ENCODE measurements at regions not wholly inside any gene's neighbourhood (a gene's known extent, or its start where the extent isn't known, plus 50 kb on each side); places are given as distances from the start of the nearest gene placed in this dataset.

DNA sequence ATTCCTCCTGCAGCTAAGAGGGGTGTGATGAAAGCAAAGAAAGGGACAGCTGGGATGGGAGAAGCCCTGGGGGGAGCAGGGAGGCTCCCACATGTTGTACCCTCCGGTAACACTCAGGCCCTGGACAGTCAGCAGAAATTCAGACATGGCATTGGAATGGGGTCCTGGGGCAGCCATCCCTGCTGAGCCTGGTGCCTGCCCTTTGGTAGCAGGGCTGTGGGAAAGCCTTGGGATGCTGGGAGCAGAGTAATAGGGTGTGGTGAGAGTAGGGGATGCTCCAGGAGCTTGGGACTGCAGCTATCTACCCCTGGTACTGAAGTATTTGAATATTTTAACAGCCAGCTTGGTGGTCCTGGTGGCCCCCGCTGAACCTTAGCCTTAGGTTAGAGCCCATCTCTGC, 56.8 kb downstream of the FAM241B start:
- TF ChIP-seq, protein P1, sequence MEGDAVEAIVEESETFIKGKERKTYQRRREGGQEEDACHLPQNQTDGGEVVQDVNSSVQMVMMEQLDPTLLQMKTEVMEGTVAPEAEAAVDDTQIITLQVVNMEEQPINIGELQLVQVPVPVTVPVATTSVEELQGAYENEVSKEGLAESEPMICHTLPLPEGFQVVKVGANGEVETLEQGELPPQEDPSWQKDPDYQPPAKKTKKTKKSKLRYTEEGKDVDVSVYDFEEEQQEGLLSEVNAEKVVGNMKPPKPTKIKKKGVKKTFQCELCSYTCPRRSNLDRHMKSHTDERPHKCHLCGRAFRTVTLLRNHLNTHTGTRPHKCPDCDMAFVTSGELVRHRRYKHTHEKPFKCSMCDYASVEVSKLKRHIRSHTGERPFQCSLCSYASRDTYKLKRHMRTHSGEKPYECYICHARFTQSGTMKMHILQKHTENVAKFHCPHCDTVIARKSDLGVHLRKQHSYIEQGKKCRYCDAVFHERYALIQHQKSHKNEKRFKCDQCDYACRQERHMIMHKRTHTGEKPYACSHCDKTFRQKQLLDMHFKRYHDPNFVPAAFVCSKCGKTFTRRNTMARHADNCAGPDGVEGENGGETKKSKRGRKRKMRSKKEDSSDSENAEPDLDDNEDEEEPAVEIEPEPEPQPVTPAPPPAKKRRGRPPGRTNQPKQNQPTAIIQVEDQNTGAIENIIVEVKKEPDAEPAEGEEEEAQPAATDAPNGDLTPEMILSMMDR (IDR thresholded peaks at IDR 0.05) = no peak
- TF ChIP-seq TCF7L2 (IDR thresholded peaks at IDR 0.05; ENCODE audit: low read depth, low read length) (no peak), SIN3A (IDR thresholded peaks at IDR 0.05; ENCODE audit: borderline replicate concordance, insufficient read depth, low read depth, low read length) (no peak), POLR2AphosphoS5 (IDR thresholded peaks at IDR 0.05; ENCODE audit: low read depth, low read length) (no peak)
- TF ChIP-seq, protein P2, sequence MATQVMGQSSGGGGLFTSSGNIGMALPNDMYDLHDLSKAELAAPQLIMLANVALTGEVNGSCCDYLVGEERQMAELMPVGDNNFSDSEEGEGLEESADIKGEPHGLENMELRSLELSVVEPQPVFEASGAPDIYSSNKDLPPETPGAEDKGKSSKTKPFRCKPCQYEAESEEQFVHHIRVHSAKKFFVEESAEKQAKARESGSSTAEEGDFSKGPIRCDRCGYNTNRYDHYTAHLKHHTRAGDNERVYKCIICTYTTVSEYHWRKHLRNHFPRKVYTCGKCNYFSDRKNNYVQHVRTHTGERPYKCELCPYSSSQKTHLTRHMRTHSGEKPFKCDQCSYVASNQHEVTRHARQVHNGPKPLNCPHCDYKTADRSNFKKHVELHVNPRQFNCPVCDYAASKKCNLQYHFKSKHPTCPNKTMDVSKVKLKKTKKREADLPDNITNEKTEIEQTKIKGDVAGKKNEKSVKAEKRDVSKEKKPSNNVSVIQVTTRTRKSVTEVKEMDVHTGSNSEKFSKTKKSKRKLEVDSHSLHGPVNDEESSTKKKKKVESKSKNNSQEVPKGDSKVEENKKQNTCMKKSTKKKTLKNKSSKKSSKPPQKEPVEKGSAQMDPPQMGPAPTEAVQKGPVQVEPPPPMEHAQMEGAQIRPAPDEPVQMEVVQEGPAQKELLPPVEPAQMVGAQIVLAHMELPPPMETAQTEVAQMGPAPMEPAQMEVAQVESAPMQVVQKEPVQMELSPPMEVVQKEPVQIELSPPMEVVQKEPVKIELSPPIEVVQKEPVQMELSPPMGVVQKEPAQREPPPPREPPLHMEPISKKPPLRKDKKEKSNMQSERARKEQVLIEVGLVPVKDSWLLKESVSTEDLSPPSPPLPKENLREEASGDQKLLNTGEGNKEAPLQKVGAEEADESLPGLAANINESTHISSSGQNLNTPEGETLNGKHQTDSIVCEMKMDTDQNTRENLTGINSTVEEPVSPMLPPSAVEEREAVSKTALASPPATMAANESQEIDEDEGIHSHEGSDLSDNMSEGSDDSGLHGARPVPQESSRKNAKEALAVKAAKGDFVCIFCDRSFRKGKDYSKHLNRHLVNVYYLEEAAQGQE (IDR thresholded peaks at IDR 0.05; ENCODE audit: insufficient read depth in 1 of 2, low read depth in 2 of 2, low read length in 1 of 2) = no peak

Data from Panc1 (cell line).